IMR-90 (cell line): ENCODE measurements at regions not wholly inside any gene's neighbourhood (a gene's known extent, or its start where the extent isn't known, plus 50 kb on each side); places are given as distances from the start of the nearest gene placed in this dataset.

Experiments
- BHLHE40 ChIP-seq: fragments of 150-350 bp; IDR thresholded peaks from 2 replicates; pipeline ENCODE4 v1.6.1; 2016; ENCODE audit warnings: mild to moderate bottlenecking, low read depth, low read length
- CEBPB ChIP-seq: IDR thresholded peaks from 2 replicates; pipeline ENCODE4 v1.6.1; 2012; ENCODE audit warnings: low read depth, low read length, improper control_type of control experiment
- MXI1 ChIP-seq: IDR thresholded peaks from 2 replicates; pipeline ENCODE4 v1.6.1; 2012; ENCODE audit warnings: low read depth, mild to moderate bottlenecking, low read length, moderate library complexity, borderline replicate concordance
- POLR2A ChIP-seq: IDR thresholded peaks from 2 replicates; pipeline ENCODE4 v1.6.1; 2012; ENCODE audit warnings: mild to moderate bottlenecking, low read depth, low read length
- RCOR1 ChIP-seq: IDR thresholded peaks from 2 replicates; pipeline ENCODE4 v1.6.1; 2012; ENCODE audit warnings: mild to moderate bottlenecking, low read length, improper control_type of control experiment; ENCODE audit not compliant: insufficient replicate concordance
- TF ChIP-seq, protein P1 (sequence below): conservative IDR thresholded peaks from 2 replicates; pipeline ENCODE4 v1.5.1; 2012; ENCODE audit warnings: mild to moderate bottlenecking, low read depth, low read length, improper control_type of control experiment
- TF ChIP-seq, protein P2 (sequence below): fragments of 150-350 bp; IDR thresholded peaks from 2 replicates; pipeline ENCODE4 v1.6.1; 2017; ENCODE audit warnings: mild to moderate bottlenecking, antibody characterized with exemption, low read length, low read depth

- TF ChIP-seq, protein P1, sequence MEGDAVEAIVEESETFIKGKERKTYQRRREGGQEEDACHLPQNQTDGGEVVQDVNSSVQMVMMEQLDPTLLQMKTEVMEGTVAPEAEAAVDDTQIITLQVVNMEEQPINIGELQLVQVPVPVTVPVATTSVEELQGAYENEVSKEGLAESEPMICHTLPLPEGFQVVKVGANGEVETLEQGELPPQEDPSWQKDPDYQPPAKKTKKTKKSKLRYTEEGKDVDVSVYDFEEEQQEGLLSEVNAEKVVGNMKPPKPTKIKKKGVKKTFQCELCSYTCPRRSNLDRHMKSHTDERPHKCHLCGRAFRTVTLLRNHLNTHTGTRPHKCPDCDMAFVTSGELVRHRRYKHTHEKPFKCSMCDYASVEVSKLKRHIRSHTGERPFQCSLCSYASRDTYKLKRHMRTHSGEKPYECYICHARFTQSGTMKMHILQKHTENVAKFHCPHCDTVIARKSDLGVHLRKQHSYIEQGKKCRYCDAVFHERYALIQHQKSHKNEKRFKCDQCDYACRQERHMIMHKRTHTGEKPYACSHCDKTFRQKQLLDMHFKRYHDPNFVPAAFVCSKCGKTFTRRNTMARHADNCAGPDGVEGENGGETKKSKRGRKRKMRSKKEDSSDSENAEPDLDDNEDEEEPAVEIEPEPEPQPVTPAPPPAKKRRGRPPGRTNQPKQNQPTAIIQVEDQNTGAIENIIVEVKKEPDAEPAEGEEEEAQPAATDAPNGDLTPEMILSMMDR = no peak
- no peak for TF ChIP-seq CEBPB
- TF ChIP-seq BHLHE40 = no peak
- no peak for TF ChIP-seq POLR2A
- TF ChIP-seq, protein P2, sequence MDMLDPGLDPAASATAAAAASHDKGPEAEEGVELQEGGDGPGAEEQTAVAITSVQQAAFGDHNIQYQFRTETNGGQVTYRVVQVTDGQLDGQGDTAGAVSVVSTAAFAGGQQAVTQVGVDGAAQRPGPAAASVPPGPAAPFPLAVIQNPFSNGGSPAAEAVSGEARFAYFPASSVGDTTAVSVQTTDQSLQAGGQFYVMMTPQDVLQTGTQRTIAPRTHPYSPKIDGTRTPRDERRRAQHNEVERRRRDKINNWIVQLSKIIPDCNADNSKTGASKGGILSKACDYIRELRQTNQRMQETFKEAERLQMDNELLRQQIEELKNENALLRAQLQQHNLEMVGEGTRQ = no peak
- TF ChIP-seq RCOR1 = no peak
- TF ChIP-seq MXI1 = no peak
Observed at GRCh38 chr21:35824136-35824535, 236.2 kb downstream of the SETD4 start.
